ACC112 (cell line): ENCODE measurements at regions not wholly inside any gene's neighbourhood (a gene's known extent, or its start where the extent isn't known, plus 50 kb on each side); places are given as distances from the start of the nearest gene placed in this dataset.

Experiments
- H2AFZ ChIP-seq: fragments of 200-600 bp; sonication (generic); one replicate; pipeline ENCODE4 v1.6.0; 2017; ENCODE audit warnings: antibody characterized with exemption, low read length; ENCODE audit not compliant: unreplicated experiment
- H3K27ac ChIP-seq: fragments of 200-600 bp; sonication (generic); 2 replicates; pipeline ENCODE4 v1.5.1; 2014; ENCODE audit warnings: low read depth, mild to moderate bottlenecking, antibody characterized with exemption, low read length, moderate library complexity
- H3K27me3 ChIP-seq: fragments of 200-600 bp; sonication (generic); 2 replicates; pipeline ENCODE4 v1.6.1; 2014; ENCODE audit warnings: mild to moderate bottlenecking, antibody characterized with exemption, low read length, moderate library complexity, mixed read lengths; ENCODE audit not compliant: insufficient read depth
- H3K36me3 ChIP-seq: fragments of 200-600 bp; sonication (generic); 2 replicates; pipeline ENCODE4 v1.6.1; 2016; ENCODE audit warnings: mild to moderate bottlenecking, antibody characterized with exemption, low read length, moderate library complexity, mixed read lengths; ENCODE audit not compliant: insufficient read depth
- H3K4me1 ChIP-seq: fragments of 200-600 bp; sonication (generic); one replicate; pipeline ENCODE4 v1.6.1; 2016; ENCODE audit warnings: low read length, mixed read lengths; ENCODE audit not compliant: insufficient read depth, unreplicated experiment, control insufficient read depth
- H3K4me3 ChIP-seq: fragments of 200-600 bp; sonication (generic); 2 replicates; pipeline ENCODE4 v1.5.1; 2014; ENCODE audit warnings: mild to moderate bottlenecking, low read depth, low read length
- H3K79me2 ChIP-seq: fragments of 200-600 bp; sonication (generic); one replicate; pipeline ENCODE4 v1.6.0; 2016; ENCODE audit warnings: low read length; ENCODE audit not compliant: control insufficient read depth, unreplicated experiment, insufficient read depth

GRCh38 chr18:41418598-41418997 lies 536.4 kb upstream of the PIK3C3 start:
- H3K4me1 ChIP-seq = no peaks in the 10 kb centered on the region
- H3K36me3 ChIP-seq = no peaks in the 10 kb centered on the region
- no peaks in the 10 kb centered on the region for H3K79me2 ChIP-seq
- no peak overlapping the region for H3K4me3 ChIP-seq
- H2AFZ ChIP-seq = no peak overlapping the region
- no peak overlapping the region for H3K27ac ChIP-seq
- peaks cover 32% of the 10 kb centered on the region for H3K27me3 ChIP-seq

- H3K27ac ChIP-seq = no peak overlapping the region
- peaks cover 25% of the 10 kb centered on the region; the same call in 1 of the 2 replicates for H3K27me3 ChIP-seq
- H3K36me3 ChIP-seq = no peaks in the 10 kb centered on the region
- no peak overlapping the region for H2AFZ ChIP-seq
- no peaks in the 10 kb centered on the region for H3K79me2 ChIP-seq
- H3K4me3 ChIP-seq = no peak overlapping the region
- H3K4me1 ChIP-seq = no peaks in the 10 kb centered on the region
These were observed 539.0 kb upstream of the PIK3C3 start for GRCh38 chr18:41416044-41416443.

DNA sequence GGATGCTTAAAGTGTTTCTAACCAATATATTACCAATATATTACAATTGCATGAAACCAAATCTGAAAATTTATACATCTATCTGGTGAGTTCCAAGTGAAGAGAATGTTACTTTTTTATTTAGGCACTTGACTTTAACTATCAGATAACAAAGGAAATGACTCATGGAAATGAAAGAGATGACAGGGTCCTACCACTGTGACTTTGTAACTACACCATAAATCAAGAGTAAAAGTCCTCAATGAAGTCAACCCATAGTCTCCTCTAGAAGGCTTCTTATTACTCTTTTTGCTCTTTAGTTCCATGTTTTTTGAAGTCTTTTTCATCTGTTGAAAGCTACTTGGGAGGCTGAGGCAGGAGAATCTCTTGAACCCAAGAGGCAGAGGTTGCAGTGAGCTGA lies 545.0 kb upstream of the PIK3C3 start:
- Histone ChIP-seq H3K4me3 (no peak overlapping the region), H3K27me3 (peaks cover 16% of the 10 kb centered on the region; the same call in 1 of the 2 replicates), H2AFZ (no peak overlapping the region), H3K36me3 (no peaks in the 10 kb centered on the region), H3K79me2 (no peaks in the 10 kb centered on the region), H3K4me1 (no peaks in the 10 kb centered on the region), H3K27ac (no peak overlapping the region)

DNA sequence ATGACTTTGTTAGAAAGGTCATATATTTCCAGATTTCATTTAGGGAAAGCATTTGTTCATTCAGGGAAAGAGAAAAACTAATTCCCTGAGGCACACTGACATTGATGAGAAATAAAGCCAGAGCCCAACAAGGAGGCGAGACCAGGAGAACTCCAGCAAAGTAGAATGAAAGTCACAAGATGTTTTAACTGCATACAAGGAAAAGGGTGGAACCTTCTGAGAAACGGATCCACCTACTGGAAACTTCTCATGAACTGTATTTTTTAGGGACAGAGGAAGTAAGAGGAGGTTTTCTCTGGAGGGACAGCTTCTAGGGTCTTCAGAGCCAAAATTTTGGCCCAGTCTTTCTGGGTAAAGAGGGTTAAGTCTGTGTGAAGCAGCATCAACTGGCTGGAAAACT lies 548.2 kb upstream of the PIK3C3 start:
- Histone ChIP-seq H2AFZ (no peak overlapping the region), H3K27me3 (peaks cover 12% of the 10 kb centered on the region; the same call in 1 of the 2 replicates)

DNA sequence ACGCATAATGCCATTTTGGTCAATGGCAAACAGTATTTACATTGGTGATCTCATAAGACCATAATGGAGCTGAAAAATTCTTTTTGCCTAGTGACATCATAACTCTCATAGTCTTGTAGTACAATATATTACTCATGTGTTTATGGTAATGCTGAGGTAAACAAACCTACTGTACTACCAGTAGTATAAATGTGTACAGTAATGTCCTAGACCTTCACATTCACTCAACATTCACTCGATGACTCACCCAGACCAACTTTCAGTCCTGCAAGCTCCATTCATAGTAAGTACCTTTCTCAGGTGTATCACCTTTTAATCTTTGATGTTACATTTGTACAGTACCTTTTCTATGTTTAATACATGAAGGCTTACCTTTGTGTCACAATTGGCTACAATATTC lies 558.2 kb upstream of the PIK3C3 start:
- H3K27me3 ChIP-seq = no peaks in the 10 kb centered on the region; the same call in 1 of the 2 replicates
- peaks cover 5% of the 10 kb centered on the region for H3K4me1 ChIP-seq
- H3K36me3 ChIP-seq = no peaks in the 10 kb centered on the region
- H3K27ac ChIP-seq = no peak overlapping the region
- H3K4me3 ChIP-seq = no peak overlapping the region
- H2AFZ ChIP-seq = no peak overlapping the region
- H3K79me2 ChIP-seq = no peaks in the 10 kb centered on the region

More for the DNA sequence above, 548.2 kb upstream of the PIK3C3 start:
- Histone ChIP-seq H3K4me1 (no peaks in the 10 kb centered on the region), H3K36me3 (no peaks in the 10 kb centered on the region), H3K4me3 (no peak overlapping the region), H3K27ac (no peak overlapping the region), H3K79me2 (no peaks in the 10 kb centered on the region)

GRCh38 chr18:41396211-41396610 lies 558.8 kb upstream of the PIK3C3 start:
- Histone ChIP-seq H3K27ac (no peak overlapping the region), H3K27me3 (peaks cover 2% of the 10 kb centered on the region; the same call in 1 of the 2 replicates), H3K36me3 (no peaks in the 10 kb centered on the region), H3K4me3 (no peak overlapping the region), H2AFZ (no peak overlapping the region), H3K4me1 (peaks cover 5% of the 10 kb centered on the region), H3K79me2 (no peaks in the 10 kb centered on the region)

DNA sequence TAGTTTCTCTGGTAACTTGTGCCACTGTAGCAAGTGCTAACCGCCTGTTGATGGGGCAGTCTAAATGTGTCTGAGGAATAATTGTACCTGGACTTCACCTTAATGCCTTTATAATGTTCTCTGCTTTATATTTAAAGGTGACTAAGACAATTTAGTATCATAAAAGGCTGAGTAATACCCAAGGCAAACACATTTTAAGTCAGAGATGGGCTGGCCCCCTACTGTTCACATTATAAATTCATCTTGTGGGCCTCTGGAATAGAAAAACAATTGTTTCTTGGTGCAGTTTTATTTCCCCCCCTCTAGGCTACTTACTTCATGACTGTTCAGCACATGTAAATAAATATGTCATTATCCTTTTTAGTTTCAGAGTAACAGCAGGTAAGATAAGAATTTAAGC lies 559.3 kb upstream of the PIK3C3 start:
- Histone ChIP-seq H3K79me2 (no peaks in the 10 kb centered on the region), H3K4me3 (no peak overlapping the region), H3K36me3 (no peaks in the 10 kb centered on the region), H3K4me1 (peaks cover 5% of the 10 kb centered on the region), H3K27me3 (peaks cover 7% of the 10 kb centered on the region), H3K27ac (no peak overlapping the region), H2AFZ (no peak overlapping the region)

- Histone ChIP-seq H3K4me3 (peak overlapping the region; percentile 79), H3K4me1 (peaks cover 5% of the 10 kb centered on the region), H3K27ac (no peak overlapping the region), H2AFZ (peak overlapping the region; percentile 64), H3K27me3 (peaks cover 35% of the 10 kb centered on the region), H3K36me3 (no peaks in the 10 kb centered on the region), H3K79me2 (no peaks in the 10 kb centered on the region)
These were observed 563.1 kb upstream of the PIK3C3 start for GRCh38 chr18:41391616-41392595.

- Histone ChIP-seq H3K27me3 (peaks cover 39% of the 10 kb centered on the region), H3K27ac (no peak overlapping the region), H3K4me3 (no peak overlapping the region), H3K79me2 (no peaks in the 10 kb centered on the region), H3K4me1 (peaks cover 5% of the 10 kb centered on the region), H2AFZ (no peak overlapping the region), H3K36me3 (no peaks in the 10 kb centered on the region)
These were observed 564.7 kb upstream of the PIK3C3 start for GRCh38 chr18:41390309-41390708.

- Histone ChIP-seq H3K27ac (no peak overlapping the region), H3K79me2 (no peaks in the 10 kb centered on the region), H3K4me1 (no peaks in the 10 kb centered on the region), H3K27me3 (peaks cover 16% of the 10 kb centered on the region; the same call in 1 of the 2 replicates), H3K4me3 (peak overlapping the region; percentile 63), H2AFZ (peak overlapping the region; percentile 43), H3K36me3 (no peaks in the 10 kb centered on the region)
These were observed 576.4 kb upstream of the PIK3C3 start for GRCh38 chr18:41378598-41378997.

GRCh38 chr18:41373612-41374011 lies 581.4 kb upstream of the PIK3C3 start:
- H2AFZ ChIP-seq = no peak overlapping the region
- H3K79me2 ChIP-seq = no peaks in the 10 kb centered on the region
- peaks cover 6% of the 10 kb centered on the region; the same call in 1 of the 2 replicates for H3K27me3 ChIP-seq
- H3K27ac ChIP-seq = no peak overlapping the region
- H3K36me3 ChIP-seq = no peaks in the 10 kb centered on the region
- no peak overlapping the region for H3K4me3 ChIP-seq
- H3K4me1 ChIP-seq = no peaks in the 10 kb centered on the region
